ENCODE measurements at regions not wholly inside any gene's neighbourhood (a gene's known extent, or its start where the extent isn't known, plus 50 kb on each side); places are given as distances from the start of the nearest gene placed in this dataset.
"Not testable (repeated sequence)": the region's sequence is repeated elsewhere in the genome, so short reads cannot be mapped to it uniquely, and the experiment has no call there.

- no peak for DNase-seq
Measured at GRCh38 chr1:198411240-198411639, 129.2 kb downstream of the ATP6V1G3 start.

- DNase-seq: no peak
Measured at GRCh38 chr1:198408716-198409115, 131.8 kb downstream of the ATP6V1G3 start.

- not testable (repeated sequence) for DNase-seq
Measured at GRCh38 chr1:198404632-198405031, 135.8 kb downstream of the ATP6V1G3 start.

DNA sequence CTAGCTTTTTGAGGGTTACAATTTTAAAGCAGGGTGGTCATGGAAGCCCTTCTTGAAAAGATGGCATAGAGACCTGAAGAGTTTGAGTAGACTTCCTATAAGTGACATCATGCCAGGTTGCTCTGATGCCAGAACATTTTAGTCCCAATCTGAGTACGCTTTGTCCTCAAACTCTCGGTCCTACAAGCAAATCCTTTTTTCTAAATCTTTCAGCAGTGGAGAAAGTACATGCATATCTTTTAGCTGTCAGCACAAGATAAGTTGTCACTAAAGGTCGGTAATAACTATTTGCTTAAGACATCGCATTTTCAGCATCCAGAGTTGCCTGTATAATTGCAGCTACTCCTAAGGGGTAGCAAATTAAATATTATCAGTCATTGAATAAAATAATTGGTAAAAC, 140.4 kb downstream of the ATP6V1G3 start:
- no peak for DNase-seq

GRCh38 chr1:198399452-198399851, 141.0 kb downstream of the ATP6V1G3 start:
- DNase-seq: no peak

DNA sequence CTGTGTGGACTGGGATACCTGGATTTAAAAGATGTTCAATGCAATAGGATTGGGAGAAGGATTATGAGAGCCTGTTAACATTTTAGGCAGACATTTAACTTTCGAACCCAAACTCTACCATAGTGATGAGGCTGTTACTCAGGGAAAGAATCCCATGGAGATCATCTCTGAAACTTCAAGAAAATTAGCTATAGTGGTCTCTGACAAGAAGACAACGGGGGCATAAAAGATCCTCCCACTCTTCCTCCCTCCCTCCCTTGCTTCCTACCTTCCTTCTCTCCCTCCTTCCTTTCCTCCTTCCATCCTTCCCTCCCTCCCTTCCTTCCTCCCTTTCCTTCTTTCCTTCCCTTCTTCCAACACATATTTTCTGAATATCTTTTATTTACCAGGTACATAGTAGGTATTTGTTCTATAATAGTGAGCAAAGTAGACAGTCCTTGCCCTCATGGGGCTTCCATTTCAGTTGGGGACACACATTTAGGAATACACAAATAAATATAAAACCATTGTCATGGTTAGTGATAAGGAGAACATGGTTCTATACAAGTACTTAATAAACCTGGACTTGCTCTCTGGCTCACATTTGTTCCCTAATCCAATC, 143.2 kb downstream of the ATP6V1G3 start:
- no peak for DNase-seq

GRCh38 chr1:198391393-198392020, 149.0 kb downstream of the ATP6V1G3 start:
- no peak for DNase-seq

DNA sequence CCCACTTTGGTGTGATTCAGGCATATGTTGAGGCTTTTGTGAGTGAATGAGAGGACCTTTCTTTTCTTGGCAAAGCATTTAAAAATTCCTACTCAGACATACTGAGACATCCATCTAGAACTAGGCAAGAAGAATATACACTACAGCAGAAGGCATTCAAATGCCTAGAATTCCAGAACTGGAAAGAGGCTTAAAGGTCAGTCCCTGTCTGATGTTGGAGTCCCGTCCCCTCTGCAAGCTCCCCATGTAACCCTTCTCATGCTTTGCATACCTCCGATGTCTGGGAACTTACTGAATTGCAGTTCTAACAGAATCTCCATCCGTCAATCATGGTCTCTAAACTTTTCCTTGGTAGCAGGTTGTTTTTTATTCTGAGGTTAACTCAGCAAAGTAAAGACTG, 152.9 kb downstream of the ATP6V1G3 start:
- DNase-seq: peak; percentile 83

- DNase-seq: no peak
Measured at GRCh38 chr1:198380275-198380674, 160.2 kb downstream of the ATP6V1G3 start.

DNA sequence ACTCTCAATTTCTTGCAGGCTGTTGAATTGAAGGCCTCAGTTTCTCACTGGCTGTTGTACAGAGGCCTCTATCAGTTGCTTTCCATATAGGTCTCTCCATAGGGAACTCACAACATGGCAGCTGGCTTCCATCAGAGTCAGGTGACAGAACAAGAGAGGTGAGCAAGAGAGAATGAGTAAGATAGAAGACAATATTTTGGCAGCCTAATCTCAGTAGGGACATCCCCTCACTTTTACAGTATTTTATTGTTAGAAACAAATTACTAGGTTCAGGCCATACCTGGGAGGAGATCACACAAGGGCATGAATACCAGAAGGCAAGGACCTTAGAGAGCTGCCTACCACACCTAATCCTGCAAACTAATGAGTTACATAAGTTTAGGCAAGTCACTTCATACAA, 162.8 kb downstream of the ATP6V1G3 start:
- DNase-seq: no peak

DNA sequence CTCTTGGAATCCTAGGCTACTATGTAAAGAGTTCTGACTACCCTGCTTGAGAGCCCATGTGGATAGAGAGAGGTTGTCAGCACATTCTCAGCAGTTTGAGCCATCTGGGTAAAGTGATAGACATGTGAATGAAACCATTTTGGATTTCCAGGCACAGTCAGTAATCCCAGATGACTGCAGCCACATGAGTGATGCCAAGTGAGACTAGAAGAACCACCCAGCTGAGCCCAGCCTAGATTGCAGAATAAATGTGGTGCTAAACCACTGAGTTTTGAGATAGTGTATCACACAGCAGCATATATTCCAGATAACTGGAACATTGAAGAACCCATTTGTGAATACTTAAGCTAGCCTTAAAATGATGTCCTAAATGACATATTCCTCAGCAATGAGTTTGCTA, 166.2 kb downstream of the ATP6V1G3 start:
- no peak for DNase-seq

- DNase-seq: peak; percentile 27
Measured at GRCh38 chr1:198373376-198373775, 167.1 kb downstream of the ATP6V1G3 start.
